Stimulated activated CD4-positive, alpha-beta T cell treated with anti-CD3 and anti-CD28 coated beads, Interleukin-4, amount 100 ng/mL, for 24 hours (primary cell): ENCODE measurements at regions not wholly inside any gene's neighbourhood (a gene's known extent, or its start where the extent isn't known, plus 50 kb on each side); places are given as distances from the start of the nearest gene placed in this dataset.

Experiments
- DNase-seq: peaks from one replicate; pipeline ENCODE4 v3.0.0-alpha.2; 2020

- no peak for DNase-seq
These were observed 318.0 kb upstream of the GBE1 start for GRCh38 chr3:82079335-82079890.

GRCh38 chr3:82078246-82078645, 316.8 kb upstream of the GBE1 start:
- no peak for DNase-seq

GRCh38 chr3:82067420-82067819, 306.0 kb upstream of the GBE1 start:
- no peak for DNase-seq

- DNase-seq, result no peak
These were observed 297.4 kb upstream of the GBE1 start for GRCh38 chr3:82058809-82059208.

GRCh38 chr3:82055792-82056191, 294.3 kb upstream of the GBE1 start:
- DNase-seq, result no peak

GRCh38 chr3:82054849-82055248, 293.4 kb upstream of the GBE1 start:
- no peak for DNase-seq

GRCh38 chr3:82053236-82053635, 291.8 kb upstream of the GBE1 start:
- no peak for DNase-seq

- no peak for DNase-seq
These were observed 288.9 kb upstream of the GBE1 start for GRCh38 chr3:82050382-82050781.

- no peak for DNase-seq
These were observed 287.3 kb upstream of the GBE1 start for GRCh38 chr3:82048711-82049110.

GRCh38 chr3:82044930-82045705, 283.7 kb upstream of the GBE1 start:
- no peak for DNase-seq

- DNase-seq, result no peak
These were observed 277.1 kb upstream of the GBE1 start for GRCh38 chr3:82038556-82038955.

- DNase-seq, result no peak
These were observed 271.7 kb upstream of the GBE1 start for GRCh38 chr3:82033186-82033585.

- DNase-seq, result no peak
These were observed 270.2 kb upstream of the GBE1 start for GRCh38 chr3:82031596-82031995.

GRCh38 chr3:82030916-82031315, 269.5 kb upstream of the GBE1 start:
- no peak for DNase-seq

- no peak for DNase-seq
These were observed 261.4 kb upstream of the GBE1 start for GRCh38 chr3:82022836-82023235.

GRCh38 chr3:82020282-82020681, 258.8 kb upstream of the GBE1 start:
- DNase-seq, result no peak

GRCh38 chr3:82015241-82015640, 253.8 kb upstream of the GBE1 start:
- DNase-seq, result no peak

GRCh38 chr3:82012775-82013174, 251.3 kb upstream of the GBE1 start:
- DNase-seq, result no peak

GRCh38 chr3:82011336-82011735, 249.9 kb upstream of the GBE1 start:
- DNase-seq, result no peak

GRCh38 chr3:82005266-82005665, 243.8 kb upstream of the GBE1 start:
- no peak for DNase-seq

GRCh38 chr3:82004266-82004665, 242.8 kb upstream of the GBE1 start:
- DNase-seq, result no peak

- no peak for DNase-seq
These were observed 241.7 kb upstream of the GBE1 start for GRCh38 chr3:82002986-82003642.

- DNase-seq, result no peak
These were observed 241.0 kb upstream of the GBE1 start for GRCh38 chr3:82002491-82002890.

- DNase-seq, result no peak
These were observed 240.0 kb upstream of the GBE1 start for GRCh38 chr3:82001276-82001923.
